H1 (cell line): ENCODE measurements at regions not wholly inside any gene's neighbourhood (a gene's known extent, or its start where the extent isn't known, plus 50 kb on each side); places are given as distances from the start of the nearest gene placed in this dataset.

Source experiments
- CTCF ChIA-PET: fragments of 300-600 bp; sonication (Branson Sonifier 250); formaldehyde crosslinking; loops from one replicate; lab custom pipeline; 2021; ENCODE audit not compliant: partially characterized antibody; lab: Charles Lee
- POLR2A ChIA-PET: fragments of 300-600 bp; sonication (Branson Sonifier 250); formaldehyde crosslinking; loops from one replicate; lab custom pipeline; 2021; ENCODE audit warnings: inconsistent platforms; ENCODE audit not compliant: partially characterized antibody; lab: Charles Lee
- DNase-seq, 2 experiments: peaks; one replicate each; pipeline versions ENCODE4 v3.0.0 to v3.0.0-alpha.2; 2010 to 2022; ENCODE audit warnings: low spot score in 2 of 2, low read depth in 1 of 2, mixed read lengths in 1 of 2
- FAIRE-seq: peaks from 2 replicates; lab custom pipeline; 2011; peaks lifted over from hg19 to GRCh38; lab: Jason Lieb, UNC
- H2AFZ ChIP-seq: 2 replicates; pipeline ENCODE4 v1.8.1; 2012; ENCODE audit warnings: low read length, inconsistent platforms
- H2AK5ac ChIP-seq: 2 replicates; pipeline ENCODE4 v1.6.1; 2013; ENCODE audit warnings: low read depth, low read length
- H2BK120ac ChIP-seq: replicated peaks from 2 replicates; pipeline ENCODE3; 2013; ENCODE audit warnings: low read depth, low read length, inconsistent platforms
- H2BK12ac ChIP-seq: 2 replicates; pipeline ENCODE4 v1.6.1; 2013; ENCODE audit warnings: low read depth, low read length
- H2BK15ac ChIP-seq: 2 replicates; pipeline ENCODE4 v1.6.1; 2013; ENCODE audit warnings: low read length
- H2BK20ac ChIP-seq: 2 replicates; pipeline ENCODE4 v1.6.1; 2013; ENCODE audit warnings: low read length
- H2BK5ac ChIP-seq: 2 replicates; pipeline ENCODE4 v1.6.1; 2013; ENCODE audit warnings: low read depth, low read length
- H3K14ac ChIP-seq: 2 replicates; pipeline ENCODE4 v1.6.1; 2013; ENCODE audit warnings: inconsistent platforms; ENCODE audit not compliant: insufficient read length
- H3K18ac ChIP-seq: 2 replicates; pipeline ENCODE4 v1.6.1; 2013; ENCODE audit warnings: low read length; ENCODE audit errors: extremely low read depth
- H3K23ac ChIP-seq: 2 replicates; pipeline ENCODE4 v1.6.1; 2013; ENCODE audit warnings: inconsistent platforms; ENCODE audit not compliant: insufficient read length
- H3K23me2 ChIP-seq: 2 replicates; pipeline ENCODE4 v1.6.1; 2013; ENCODE audit warnings: low read depth, low read length
- H3K27ac ChIP-seq: 2 replicates; pipeline ENCODE4 v1.6.1; 2011; ENCODE audit warnings: low read depth, low read length, inconsistent platforms
- H3K27me3 ChIP-seq, 4 experiments: replicated peaks in 1 of 4; 1 replicate in 1 of 4; 2 replicates in 3 of 4; pipeline versions ENCODE4 v1.6.1 to v1.8.1; 2011 to 2013; ENCODE audit warnings: low read length in 3 of 4, mild to moderate bottlenecking in 3 of 4, inconsistent platforms in 2 of 4, mixed read lengths in 2 of 4, moderate library complexity in 1 of 4; ENCODE audit not compliant: control insufficient read depth in 3 of 4, insufficient read depth in 3 of 4; ENCODE audit errors: extremely low read depth in 1 of 4
- H3K36me3 ChIP-seq, 4 experiments: 2 replicates each; pipeline versions ENCODE4 v1.6.1 to v1.8.1; 2011 to 2013; ENCODE audit warnings: mild to moderate bottlenecking in 4 of 4, low read length in 3 of 4, moderate library complexity in 2 of 4, control low read depth in 1 of 4, inconsistent platforms in 1 of 4; ENCODE audit not compliant: insufficient read depth in 4 of 4, control insufficient read depth in 2 of 4
- H3K4ac ChIP-seq: replicated peaks from 2 replicates; pipeline ENCODE3; 2013; ENCODE audit warnings: low read length, low read depth, mixed read lengths, inconsistent platforms; ENCODE audit not compliant: insufficient read length
- H3K4me1 ChIP-seq, 4 experiments: replicated peaks in 1 of 4; 1 replicate in 1 of 4; 2 replicates in 3 of 4; pipeline versions ENCODE4 v1.6.1 to v1.8.1; 2011 to 2013; ENCODE audit warnings: low read length in 3 of 4, inconsistent platforms in 2 of 4, mixed read lengths in 1 of 4; ENCODE audit not compliant: insufficient read depth in 4 of 4, control insufficient read depth in 3 of 4
- H3K4me2 ChIP-seq, 2 experiments: 2 replicates each; pipeline versions ENCODE4 v1.6.1 to v1.8.1; 2011 to 2013; ENCODE audit warnings: low read depth in 2 of 2, low read length in 2 of 2, control low read depth in 1 of 2, inconsistent platforms in 1 of 2, mild to moderate bottlenecking in 1 of 2; ENCODE audit not compliant: insufficient read depth in 1 of 2
- H3K4me3 ChIP-seq, 4 experiments: fragments of 200-600, 300-600 bp in 1 of 4; sonication (generic), shearing (Covaris generic), sonication (Bioruptor Twin) in 1 of 4; 2 replicates each; pipeline versions ENCODE4 v1.5.1 to v1.8.1; 2011 to 2016; ENCODE audit warnings: low read length in 4 of 4, low read depth in 3 of 4, control low read depth in 2 of 4, inconsistent platforms in 2 of 4, mild to moderate bottlenecking in 2 of 4, mixed read lengths in 1 of 4, moderate library complexity in 1 of 4; ENCODE audit not compliant: insufficient read depth in 2 of 4; ENCODE audit errors: extremely low read depth in 1 of 4
- H3K56ac ChIP-seq: replicated peaks from 2 replicates; pipeline ENCODE3; 2013; ENCODE audit warnings: low read depth, mild to moderate bottlenecking, mixed read lengths, low read length, inconsistent platforms; ENCODE audit not compliant: insufficient read length
- H3K79me1 ChIP-seq: 2 replicates; pipeline ENCODE4 v1.6.1; 2013; ENCODE audit warnings: low read depth, low read length, control low read depth
- H3K79me2 ChIP-seq, 2 experiments: 2 replicates each; pipeline versions ENCODE4 v1.6.1 to v1.8.1; 2012 to 2013; ENCODE audit warnings: low read length in 2 of 2, mild to moderate bottlenecking in 2 of 2, inconsistent platforms in 1 of 2; ENCODE audit not compliant: insufficient read depth in 2 of 2, control insufficient read depth in 1 of 2
- H3K9ac ChIP-seq, 4 experiments: replicated peaks in 1 of 4; 1 replicate in 1 of 4; 2 replicates in 3 of 4; pipeline versions ENCODE4 v1.6.1 to v1.8.1; 2011 to 2013; ENCODE audit warnings: low read depth in 3 of 4, low read length in 3 of 4, control low read depth in 2 of 4, mild to moderate bottlenecking in 2 of 4, moderate library complexity in 2 of 4, inconsistent platforms in 1 of 4; ENCODE audit errors: extremely low read depth in 1 of 4
- H3K9me3 ChIP-seq, 2 experiments: 2 replicates each; pipeline versions ENCODE4 v1.6.1 to v1.8.1; 2012 to 2013; ENCODE audit warnings: mild to moderate bottlenecking in 2 of 2, moderate library complexity in 2 of 2, control low read depth in 1 of 2, inconsistent platforms in 1 of 2, low read depth in 1 of 2, low read length in 1 of 2, mixed read lengths in 1 of 2; ENCODE audit not compliant: insufficient read depth in 2 of 2
- H4K20me1 ChIP-seq, 2 experiments: replicated peaks in 1 of 2; 2 replicates each; pipeline versions ENCODE3 to v1.8.1; 2011 to 2013; ENCODE audit warnings: inconsistent platforms in 2 of 2, low read length in 2 of 2, mild to moderate bottlenecking in 1 of 2; ENCODE audit not compliant: insufficient read depth in 2 of 2, control insufficient read depth in 1 of 2
- H4K5ac ChIP-seq: 2 replicates; pipeline ENCODE4 v1.6.1; 2013; ENCODE audit warnings: low read length, low read depth, mixed read lengths, inconsistent platforms; ENCODE audit not compliant: insufficient read length
- H4K8ac ChIP-seq: 2 replicates; pipeline ENCODE4 v1.8.0; 2013; ENCODE audit warnings: mild to moderate bottlenecking, moderate library complexity, low read length, inconsistent platforms; ENCODE audit not compliant: insufficient read depth; ENCODE audit errors: extremely low read depth
- H4K91ac ChIP-seq: replicated peaks from 2 replicates; pipeline ENCODE3; 2013; ENCODE audit warnings: low read length, mixed read lengths, inconsistent platforms; ENCODE audit not compliant: insufficient read length
- BRCA1 ChIP-seq: IDR thresholded peaks from 2 replicates; pipeline ENCODE4 v1.6.1; 2012; ENCODE audit warnings: low read depth, low read length, improper control_type of control experiment
- CEBPB ChIP-seq: IDR thresholded peaks from 2 replicates; pipeline ENCODE4 v1.6.1; 2012; ENCODE audit warnings: low read depth, low read length
- CREB1 ChIP-seq: IDR thresholded peaks from 2 replicates; pipeline ENCODE4 v1.6.1; 2012; ENCODE audit warnings: inconsistent platforms
- CTBP2 ChIP-seq: IDR thresholded peaks from 2 replicates; pipeline ENCODE4 v1.7.0; 2011; ENCODE audit warnings: borderline replicate concordance, mild to moderate bottlenecking, moderate library complexity, mixed read lengths, low read length; ENCODE audit not compliant: insufficient read depth, insufficient read length
- EGR1 ChIP-seq: IDR thresholded peaks from 2 replicates; pipeline ENCODE4 v1.6.1; 2011; ENCODE audit warnings: low read depth, low read length, borderline replicate concordance
- NRF1 ChIP-seq: IDR thresholded peaks from 2 replicates; pipeline ENCODE4 v1.6.1; 2011; ENCODE audit warnings: mild to moderate bottlenecking, low read depth, low read length, improper control_type of control experiment
- POLR2A ChIP-seq, 2 experiments: IDR thresholded peaks; 1 replicate in 1 of 2; 2 replicates in 1 of 2; pipeline ENCODE4 v1.6.1; 2011; ENCODE audit warnings: low read depth in 2 of 2, low read length in 2 of 2, mild to moderate bottlenecking in 2 of 2; ENCODE audit errors: control extremely low read depth in 1 of 2
- RNF2 ChIP-seq: fragments of 200-900, 300-1000 bp; sonication (generic); IDR thresholded peaks from 2 replicates; pipeline ENCODE4 v1.7.1; 2016; ENCODE audit warnings: borderline replicate concordance, low read depth, mild to moderate bottlenecking, antibody characterized with exemption, low read length; ENCODE audit not compliant: poor library complexity, severe bottlenecking; ENCODE audit errors: missing control alignments
- SIN3A ChIP-seq, 2 experiments: IDR thresholded peaks in 1 of 2; conservative IDR thresholded peaks in 1 of 2; 2 replicates each; pipeline ENCODE4 v1.6.1; 2011 to 2012; ENCODE audit warnings: low read length in 2 of 2, improper control_type of control experiment in 1 of 2, low read depth in 1 of 2, mild to moderate bottlenecking in 1 of 2
- SIX5 ChIP-seq: IDR thresholded peaks from 2 replicates; pipeline ENCODE4 v1.6.1; 2011; ENCODE audit warnings: mild to moderate bottlenecking, low read depth, low read length
- WGBS, 2 experiments: shearing (Covaris generic) in 1 of 2; methylation state at CpG; one replicate each; pipeline versions ENCODE4 v1.1.6 to v1.1.7; 2013 to 2015; ENCODE audit warnings: low lambda C conversion rate in 2 of 2, mixed read lengths in 2 of 2, inconsistent platforms in 1 of 2, low coverage in 1 of 2, missing lambda C conversion rate in 1 of 2; ENCODE audit not compliant: insufficient replicate concordance in 2 of 2, insufficient coverage in 1 of 2, insufficient read length in 1 of 2; ENCODE audit errors: extremely low coverage in 1 of 2, missing lambda C conversion rate in 1 of 2; 5-methylcytosine and 5-hydroxymethylcytosine counted together
- TF ChIP-seq, protein P1 (sequence below): IDR thresholded peaks from 2 replicates; pipeline ENCODE4 v1.6.1; 2012; ENCODE audit warnings: inconsistent platforms
- TF ChIP-seq, protein P2 (sequence below): IDR thresholded peaks from 2 replicates; pipeline ENCODE4 v1.6.1; 2012; ENCODE audit warnings: low read length, inconsistent platforms

DNA sequence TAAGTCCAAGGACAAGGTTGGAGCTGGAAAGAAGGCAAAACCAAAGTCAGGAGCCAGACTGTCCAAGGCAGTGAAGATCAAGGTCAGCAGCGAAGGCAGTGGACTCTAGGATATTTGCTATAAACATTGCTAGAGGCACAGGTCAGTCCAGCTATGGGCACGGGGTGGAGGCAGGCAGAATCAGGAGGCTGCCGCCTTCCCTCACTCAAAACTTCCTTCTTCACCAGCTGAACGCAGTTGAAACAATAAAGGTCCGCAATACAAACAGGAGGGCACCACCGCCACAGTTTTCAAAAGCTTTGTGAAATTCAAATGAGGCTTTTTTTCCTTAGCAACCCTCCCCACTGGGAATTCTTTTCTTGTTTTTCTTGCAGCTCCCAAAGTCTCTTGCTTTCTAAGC lies 372.4 kb downstream of the NXPE2 start:
- no peak overlapping the region for H3K27ac ChIP-seq
- no peak overlapping the region for H3K4ac ChIP-seq
- H2BK12ac ChIP-seq = peak overlapping the region; percentile 65; the same call in 1 of the 2 replicates
- no peaks in the 10 kb centered on the region for H3K27me3 ChIP-seq
- H4K91ac ChIP-seq = no peak overlapping the region
- H4K5ac ChIP-seq = no peak overlapping the region
- H3K4me3 ChIP-seq = peak overlapping the region in 1 of 4 experiments; percentile 9; a peak in 1 of 8 replicates
- H2BK120ac ChIP-seq = no peak overlapping the region
- H3K4me2 ChIP-seq = peak overlapping the region in 1 of 2 experiments; percentile 31; a peak in 1 of 4 replicates
- CTCF ChIA-PET = interaction anchor here (1.2 to 1.8 kb wide), 2 partner anchors 119 to 276 kb away, joined by 3 to 6 read pairs; no protein-coding TSS in a partner anchor
- no peak overlapping the region; the same call in 1 of the 2 replicates for H3K18ac ChIP-seq
- 0 out of 2 replicates have a peak overlapping the region, but pooled peaks have one; percentile 23 for H2AFZ ChIP-seq
- H4K8ac ChIP-seq = no peak overlapping the region
- FAIRE-seq = no peak
- WGBS, 2 experiments = 57% methylated on average over 6 of the region's 6 CpGs; no CpG with 5 or more reads in 1 of the 2 experiments
- no peak overlapping the region for H2AK5ac ChIP-seq
- POLR2A ChIA-PET = no interaction called here
- TF ChIP-seq CREB1 (no peak), CTBP2 (no peak), RNF2 (no peak), POLR2A (IDR thresholded peaks at IDR 0.05; ENCODE audit: control extremely low read depth in 1 of 2, low read depth in 2 of 2, low read length in 2 of 2) (no peak), CEBPB (no peak), NRF1 (no peak), EGR1 (no peak), SIN3A (conservative IDR thresholded peaks at IDR 0.05 in 1 of 2, IDR thresholded peaks at IDR 0.05 in 1 of 2; ENCODE audit: low read depth in 1 of 2, low read length in 2 of 2) (no peak), SIX5 (no peak), BRCA1 (no peak)
- TF ChIP-seq, protein P1, sequence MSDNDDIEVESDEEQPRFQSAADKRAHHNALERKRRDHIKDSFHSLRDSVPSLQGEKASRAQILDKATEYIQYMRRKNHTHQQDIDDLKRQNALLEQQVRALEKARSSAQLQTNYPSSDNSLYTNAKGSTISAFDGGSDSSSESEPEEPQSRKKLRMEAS = no peak
- TF ChIP-seq, protein P2, sequence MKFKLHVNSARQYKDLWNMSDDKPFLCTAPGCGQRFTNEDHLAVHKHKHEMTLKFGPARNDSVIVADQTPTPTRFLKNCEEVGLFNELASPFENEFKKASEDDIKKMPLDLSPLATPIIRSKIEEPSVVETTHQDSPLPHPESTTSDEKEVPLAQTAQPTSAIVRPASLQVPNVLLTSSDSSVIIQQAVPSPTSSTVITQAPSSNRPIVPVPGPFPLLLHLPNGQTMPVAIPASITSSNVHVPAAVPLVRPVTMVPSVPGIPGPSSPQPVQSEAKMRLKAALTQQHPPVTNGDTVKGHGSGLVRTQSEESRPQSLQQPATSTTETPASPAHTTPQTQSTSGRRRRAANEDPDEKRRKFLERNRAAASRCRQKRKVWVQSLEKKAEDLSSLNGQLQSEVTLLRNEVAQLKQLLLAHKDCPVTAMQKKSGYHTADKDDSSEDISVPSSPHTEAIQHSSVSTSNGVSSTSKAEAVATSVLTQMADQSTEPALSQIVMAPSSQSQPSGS = no peak
- H2BK15ac ChIP-seq = no peak overlapping the region
- no peaks in the 10 kb centered on the region for H3K36me3 ChIP-seq
- no peak overlapping the region for H3K9ac ChIP-seq
- no peak overlapping the region for H3K56ac ChIP-seq
- no peak overlapping the region for H3K14ac ChIP-seq
- no peaks in the 10 kb centered on the region; the same call in 1 of the 2 replicates for H3K23me2 ChIP-seq
- no peaks in the 10 kb centered on the region for H4K20me1 ChIP-seq
- no peaks in the 10 kb centered on the region; a peak in 1 of 4 replicates for H3K9me3 ChIP-seq
- H3K79me2 ChIP-seq = no peaks in the 10 kb centered on the region
- no peaks in the 10 kb centered on the region for H3K79me1 ChIP-seq
- no peak overlapping the region for H2BK20ac ChIP-seq
- H2BK5ac ChIP-seq = no peak overlapping the region
- no peak overlapping the region for H3K23ac ChIP-seq
- DNase-seq = no peak
- peaks cover 0 to 2% (median 0%) of the 10 kb centered on the region in 4 experiments; a peak in 2 of 7 replicates for H3K4me1 ChIP-seq
